Vagina (tissue), 2 donors: ENCODE measurements at regions not wholly inside any gene's neighbourhood (a gene's known extent, or its start where the extent isn't known, plus 50 kb on each side); places are given as distances from the start of the nearest gene placed in this dataset.

Experiments
- DNase-seq, 2 donors: peaks; one replicate each; pipeline ENCODE4 v3.0.0-alpha.2; 2017; ENCODE audit errors: extremely low spot score in 2 of 2
- H3K27ac ChIP-seq: fragments of 200-600 bp; sonication (generic); one replicate; pipeline ENCODE4 v1.5.1; 2019
- H3K27me3 ChIP-seq: fragments of 200-600 bp; sonication (generic); one replicate; pipeline ENCODE4 v1.5.1; 2019
- H3K36me3 ChIP-seq, 2 donors: fragments of 200-600 bp; sonication (generic); one replicate each; pipeline ENCODE4 v1.5.1; 2017 to 2019
- H3K4me1 ChIP-seq: fragments of 200-600 bp; sonication (generic); one replicate; pipeline ENCODE4 v1.5.1; 2019
- H3K4me3 ChIP-seq, 2 donors: fragments of 200-600 bp; sonication (generic); 1 replicate in 1 of 2; 2 replicates in 1 of 2; pipeline ENCODE4 v1.5.1; 2016 to 2019
- H3K9me3 ChIP-seq: fragments of 200-600 bp; sonication (generic); one replicate; pipeline ENCODE4 v1.5.1; 2019
- CTCF ChIP-seq, 3 experiments: fragments of 450-650 bp in 2 of 3; fragments of 200-600 bp in 1 of 3; sonication (generic) in 1 of 3; IDR thresholded peaks; one replicate each; pipeline ENCODE4 v1.5.1; 2017 to 2019; ENCODE audit warnings: antibody characterized with exemption in 3 of 3, mild to moderate bottlenecking in 2 of 3, moderate library complexity in 2 of 3
- POLR2A ChIP-seq, 2 donors: fragments of 450-650 bp; IDR thresholded peaks; one replicate each; pipeline ENCODE4 v1.6.1; 2017; ENCODE audit warnings: antibody characterized with exemption in 2 of 2, mild to moderate bottlenecking in 2 of 2, moderate library complexity in 2 of 2
- POLR2AphosphoS5 ChIP-seq, 2 donors: sonication (generic); formaldehyde crosslinking; IDR thresholded peaks; one replicate each; pipeline ENCODE4 v1.9.0; 2017; ENCODE audit warnings: antibody characterized with exemption in 2 of 2, mild to moderate bottlenecking in 2 of 2, low read depth in 1 of 2; ENCODE audit not compliant: insufficient read depth in 1 of 2
- intact Hi-C: fragments of 100-400 bp; cut with DNase I; formaldehyde crosslinking; loops from one replicate; pipeline ENCODE4 v1.15.1; 2023

DNA sequence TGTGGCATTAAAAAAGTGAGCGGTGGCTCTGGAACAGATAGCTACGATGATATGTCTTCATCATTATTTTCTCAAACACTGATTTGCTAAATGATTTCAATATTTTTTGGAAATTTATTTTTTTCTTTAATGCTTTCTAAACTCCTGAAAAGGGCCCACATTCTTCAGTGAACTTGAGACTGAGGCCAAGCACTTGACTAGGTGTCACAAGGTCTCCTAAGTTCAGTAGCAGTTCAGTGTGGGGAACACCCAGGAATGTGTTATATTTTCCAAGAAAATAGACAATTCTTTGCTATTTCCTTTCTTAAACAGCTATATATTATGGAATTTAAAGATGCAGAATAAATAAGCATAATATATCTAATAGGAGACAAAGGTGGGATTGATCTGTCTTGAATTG is 850.9 kb downstream of the USP25 start:
- H3K9me3 ChIP-seq: no peaks in the 10 kb centered on the region
- DNase-seq: no peak
- H3K36me3 ChIP-seq: no peaks in the 10 kb centered on the region
- H3K27ac ChIP-seq: peak overlapping the region; percentile 63
- peaks cover 45% of the 10 kb centered on the region for H3K4me1 ChIP-seq
- H3K4me3 ChIP-seq: no peak overlapping the region
- no peaks in the 10 kb centered on the region for H3K27me3 ChIP-seq
- TF ChIP-seq POLR2A (IDR thresholded peaks at IDR 0.05) (no peak), POLR2AphosphoS5 (IDR thresholded peaks at IDR 0.05; ENCODE audit: insufficient read depth in 1 of 2, low read depth in 1 of 2) (no peak)
- intact Hi-C loops: loop anchor here (10.0 kb wide), 1 partner anchor 46 kb away; no protein-coding TSS in a partner anchor

DNA sequence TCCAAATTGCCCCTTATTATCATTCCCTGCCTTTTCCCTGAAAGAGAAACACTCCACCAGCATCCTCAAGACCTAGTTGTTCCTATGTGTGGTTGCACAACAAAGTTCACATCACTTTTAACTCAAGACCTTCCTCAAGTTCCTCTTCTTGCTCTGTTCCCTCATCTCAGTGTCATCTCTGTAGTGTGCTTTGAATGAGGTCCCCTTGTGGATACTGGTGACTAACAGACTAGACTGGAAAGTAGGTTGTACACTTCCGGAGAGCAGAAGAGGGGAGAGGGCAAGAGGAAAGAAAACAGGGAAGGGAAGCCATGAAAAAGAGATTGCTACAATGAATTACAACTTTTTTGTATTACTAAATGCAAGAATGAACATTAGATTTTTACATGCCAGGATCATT is 853.8 kb downstream of the USP25 start:
- Histone ChIP-seq H3K9me3 (no peaks in the 10 kb centered on the region), H3K27me3 (no peaks in the 10 kb centered on the region), H3K27ac (no peak overlapping the region), H3K4me1 (peaks cover 53% of the 10 kb centered on the region), H3K4me3 (no peak overlapping the region), H3K36me3 (no peaks in the 10 kb centered on the region)
- intact Hi-C loops: loop anchor here (10.0 kb wide), 1 partner anchor 49 kb away; no protein-coding TSS in a partner anchor
- TF ChIP-seq CTCF (IDR thresholded peaks at IDR 0.05): no peak
- no peak for TF ChIP-seq POLR2A (IDR thresholded peaks at IDR 0.05)
- no peak for TF ChIP-seq POLR2AphosphoS5 (IDR thresholded peaks at IDR 0.05; ENCODE audit: insufficient read depth in 1 of 2, low read depth in 1 of 2)
- DNase-seq: no peak

DNA sequence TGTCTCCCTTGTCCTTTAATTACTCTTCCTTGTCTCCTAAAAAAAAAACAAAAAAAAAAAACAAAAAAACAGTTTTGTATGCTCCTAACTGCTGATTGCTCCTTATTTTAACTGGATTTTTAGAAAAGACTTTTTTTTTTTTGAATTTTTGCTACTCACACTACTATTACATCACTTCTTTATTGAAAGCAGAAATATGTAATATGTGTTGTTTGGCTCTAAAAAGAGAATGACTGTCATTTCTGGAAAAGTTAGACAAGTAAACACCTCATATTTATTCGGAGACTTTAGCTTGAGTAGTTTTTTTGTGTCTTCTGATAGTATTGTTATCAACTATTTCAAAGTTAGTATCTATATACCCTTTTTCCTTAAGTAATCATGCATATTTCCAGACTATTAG is 855.0 kb downstream of the USP25 start:
- no peak for DNase-seq
- no peak for TF ChIP-seq POLR2A (IDR thresholded peaks at IDR 0.05)
- peak overlapping the region; percentile 34 for H3K27ac ChIP-seq
- H3K4me3 ChIP-seq: no peak overlapping the region
- H3K27me3 ChIP-seq: no peaks in the 10 kb centered on the region
- no peaks in the 10 kb centered on the region for H3K36me3 ChIP-seq
- no peaks in the 10 kb centered on the region for H3K9me3 ChIP-seq
- intact Hi-C loops: loop anchor here (10.0 kb wide), 1 partner anchor 50 kb away; no protein-coding TSS in a partner anchor
- peaks cover 49% of the 10 kb centered on the region for H3K4me1 ChIP-seq

GRCh38 chr21:16585896-16586295 is 856.1 kb downstream of the USP25 start:
- Histone ChIP-seq H3K4me3 (no peak overlapping the region), H3K27ac (peak overlapping the region; percentile 80), H3K27me3 (no peaks in the 10 kb centered on the region), H3K36me3 (no peaks in the 10 kb centered on the region), H3K9me3 (no peaks in the 10 kb centered on the region), H3K4me1 (peaks cover 49% of the 10 kb centered on the region)
- DNase-seq: no peak
- intact Hi-C loops: loop anchor here (10.0 kb wide), 1 partner anchor 51 kb away; no protein-coding TSS in a partner anchor
- no peak for TF ChIP-seq CTCF (IDR thresholded peaks at IDR 0.05)
- TF ChIP-seq POLR2AphosphoS5 (IDR thresholded peaks at IDR 0.05; ENCODE audit: insufficient read depth in 1 of 2, low read depth in 1 of 2): no peak
- no peak for TF ChIP-seq POLR2A (IDR thresholded peaks at IDR 0.05)

DNA sequence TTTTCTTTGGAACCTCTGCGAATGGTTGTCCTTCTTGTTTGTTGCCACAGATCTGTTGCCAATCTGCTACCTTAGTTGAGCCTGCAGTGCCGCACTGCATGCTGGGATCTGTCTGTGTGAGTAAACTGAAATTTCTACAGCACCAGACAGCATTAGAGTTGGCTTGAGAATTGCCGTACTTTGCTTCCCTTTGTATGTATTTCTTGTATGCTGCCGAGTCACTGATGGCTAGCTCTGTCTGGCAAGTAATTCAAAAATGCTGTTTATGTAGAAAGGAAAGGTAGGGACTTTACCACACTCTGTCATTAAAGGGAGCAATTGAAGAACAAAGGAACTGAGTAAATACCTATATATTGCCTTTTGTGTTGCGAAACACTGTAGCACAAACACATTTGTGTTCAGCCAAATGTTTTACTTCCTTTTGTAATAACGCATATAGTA is 857.4 kb downstream of the USP25 start:
- TF ChIP-seq POLR2AphosphoS5 (IDR thresholded peaks at IDR 0.05; ENCODE audit: insufficient read depth in 1 of 2, low read depth in 1 of 2): no peak
- TF ChIP-seq CTCF (IDR thresholded peaks at IDR 0.05): no peak
- no peak for TF ChIP-seq POLR2A (IDR thresholded peaks at IDR 0.05)
- H3K27me3 ChIP-seq: no peaks in the 10 kb centered on the region
- H3K9me3 ChIP-seq: no peaks in the 10 kb centered on the region
- intact Hi-C loops: loop anchor here (10.0 kb wide), 1 partner anchor 52 kb away; no protein-coding TSS in a partner anchor
- H3K4me3 ChIP-seq: peak overlapping the region; percentile 5 to 22
- H3K36me3 ChIP-seq: no peaks in the 10 kb centered on the region
- DNase-seq: no peak
- H3K27ac ChIP-seq: peak overlapping the region; percentile 80
- H3K4me1 ChIP-seq: peaks cover 55% of the 10 kb centered on the region

DNA sequence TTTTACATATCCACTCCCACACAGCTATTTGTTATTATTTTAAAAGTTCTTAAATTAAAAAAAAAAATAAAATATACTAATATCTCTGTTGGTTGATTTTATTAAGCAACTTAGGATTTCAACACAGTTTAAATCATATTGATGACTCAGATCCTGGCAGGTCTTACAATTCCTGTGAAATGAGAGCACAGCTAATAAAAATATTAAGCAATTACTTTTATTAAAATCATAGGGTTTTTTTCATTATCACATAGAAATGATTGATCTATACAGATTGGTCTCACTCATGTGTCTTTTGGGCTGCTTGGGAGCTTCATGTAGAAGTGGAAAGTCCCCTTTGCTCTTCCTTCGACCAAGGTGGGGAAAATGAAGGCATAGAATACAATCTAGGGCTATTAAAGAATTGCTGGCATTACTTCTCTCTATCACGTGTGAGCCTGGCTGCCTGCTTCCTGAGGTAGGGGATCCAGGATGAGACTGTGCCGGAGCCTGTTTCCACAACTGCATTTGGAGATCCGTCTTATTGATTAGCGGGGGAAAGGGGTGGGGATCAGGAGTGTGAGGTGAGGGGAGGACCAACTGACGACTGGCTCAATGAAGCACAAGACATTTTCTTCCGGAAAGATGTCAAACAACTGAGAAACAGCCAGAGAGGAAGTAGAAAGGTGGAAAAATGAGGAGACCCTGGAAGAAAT is 858.0 kb downstream of the USP25 start:
- peak overlapping the region; percentile 39 to 43 for H3K4me3 ChIP-seq
- intact Hi-C loops: loop anchor here (10.0 kb wide), 1 partner anchor 53 kb away; no protein-coding TSS in a partner anchor
- peak in 1 of 2 donors; percentile 54 for TF ChIP-seq POLR2AphosphoS5 (IDR thresholded peaks at IDR 0.05; ENCODE audit: insufficient read depth in 1 of 2, low read depth in 1 of 2)
- TF ChIP-seq POLR2A (IDR thresholded peaks at IDR 0.05): no peak
- H3K36me3 ChIP-seq: no peaks in the 10 kb centered on the region
- H3K4me1 ChIP-seq: peaks cover 61% of the 10 kb centered on the region
- H3K27me3 ChIP-seq: no peaks in the 10 kb centered on the region
- H3K27ac ChIP-seq: peak overlapping the region; percentile 80
- DNase-seq: no peak
- H3K9me3 ChIP-seq: no peaks in the 10 kb centered on the region
